Body of pancreas (tissue), 4 donors: ENCODE measurements at regions not wholly inside any gene's neighbourhood (a gene's known extent, or its start where the extent isn't known, plus 50 kb on each side); places are given as distances from the start of the nearest gene placed in this dataset.

Experiments used
- ATAC-seq: fragments of 150-250 bp; one replicate; pipeline ENCODE4 v1.9.1; 2016
- DNase-seq, 4 donors: peaks; one replicate each; pipeline ENCODE4 v3.0.0-alpha.2; 2019
- H3K27ac ChIP-seq, 4 donors: fragments of 200-600 bp; sonication (generic); 1 replicate in 3 of 4; 2 replicates in 1 of 4; pipeline versions ENCODE4 v1.5.1 to v1.6.1; 2016 to 2019; ENCODE audit warnings: mild to moderate bottlenecking in 1 of 4, mixed read lengths in 1 of 4, moderate library complexity in 1 of 4
- H3K27me3 ChIP-seq, 2 donors: fragments of 200-600 bp; sonication (generic); one replicate each; pipeline ENCODE4 v1.6.0; 2016; ENCODE audit warnings: mild to moderate bottlenecking in 1 of 2
- H3K36me3 ChIP-seq, 2 donors: fragments of 200-600 bp; sonication (generic); replicated peaks in 1 of 2; 2 replicates each; pipeline ENCODE4 v1.5.1; 2016; ENCODE audit warnings: low read depth in 2 of 2; ENCODE audit not compliant: insufficient read depth in 1 of 2
- H3K4me1 ChIP-seq: fragments of 200-600 bp; sonication (generic); one replicate; pipeline ENCODE4 v1.6.0; 2016
- H3K4me3 ChIP-seq, 2 donors: fragments of 200-600 bp; sonication (generic); 1 replicate in 1 of 2; 2 replicates in 1 of 2; pipeline ENCODE4 v1.5.1; 2016 to 2019
- H3K9me3 ChIP-seq, 3 donors: fragments of 200-600 bp; sonication (generic); 1 replicate in 2 of 3; 2 replicates in 1 of 3; pipeline ENCODE4 v1.5.1; 2016
- CTCF ChIP-seq, 7 experiments: fragments of 450-650 bp in 4 of 7; fragments of 200-600 bp in 3 of 7; sonication (generic) in 3 of 7; IDR thresholded peaks; one replicate each; pipeline ENCODE4 v1.5.1; 2016 to 2019; ENCODE audit warnings: antibody characterized with exemption in 7 of 7
- POLR2A ChIP-seq, 3 donors: fragments of 450-650 bp; IDR thresholded peaks; one replicate each; pipeline ENCODE4 v1.6.1; 2016; ENCODE audit warnings: antibody characterized with exemption in 3 of 3, mild to moderate bottlenecking in 2 of 3
- WGBS, 2 donors: methylation state at CpG; one replicate each; pipeline ENCODE4 v1.1.5; 2017; 5-methylcytosine and 5-hydroxymethylcytosine counted together
- intact Hi-C: fragments of 100-400 bp; cut with DNase I; formaldehyde crosslinking; loops from one replicate; pipeline ENCODE4 v1.15.1; 2023

- TF ChIP-seq POLR2A (IDR thresholded peaks at IDR 0.05) = no peak
- no peak for TF ChIP-seq CTCF (IDR thresholded peaks at IDR 0.05)
- no peaks in the 10 kb centered on the region for H3K36me3 ChIP-seq
- intact Hi-C loops = no loop called here
- H3K4me3 ChIP-seq = no peak overlapping the region
- no peak for ATAC-seq
- H3K4me1 ChIP-seq = no peaks in the 10 kb centered on the region
- no peak for DNase-seq
- H3K27me3 ChIP-seq = no peaks in the 10 kb centered on the region
- H3K27ac ChIP-seq = no peak overlapping the region
- no peaks in the 10 kb centered on the region for H3K9me3 ChIP-seq
- whole genome bisulfite sequencing, 2 donors = 70 to 86% methylated on average over 1 of the region's 1 CpG
Measured at GRCh38 chr6:140276719-140277118, 902.3 kb upstream of the CITED2 start.

- no peaks in the 10 kb centered on the region for H3K9me3 ChIP-seq
- H3K27me3 ChIP-seq = no peaks in the 10 kb centered on the region
- no peaks in the 10 kb centered on the region for H3K4me1 ChIP-seq
- no peak overlapping the region for H3K4me3 ChIP-seq
- no peak overlapping the region for H3K27ac ChIP-seq
- intact Hi-C loops = no loop called here
- WGBS, 2 donors = 90 to 100% methylated on average over 1 of the region's 1 CpG
- DNase-seq (no peak), ATAC-seq (no peak)
- no peaks in the 10 kb centered on the region for H3K36me3 ChIP-seq
- no peak for TF ChIP-seq CTCF (IDR thresholded peaks at IDR 0.05)
- TF ChIP-seq POLR2A (IDR thresholded peaks at IDR 0.05) = no peak
Measured at GRCh38 chr6:140276133-140276532, 901.7 kb upstream of the CITED2 start.

GRCh38 chr6:140275725-140276124 lies 901.3 kb upstream of the CITED2 start:
- no peak for DNase-seq
- intact Hi-C loops = no loop called here
- no peaks in the 10 kb centered on the region for H3K4me1 ChIP-seq
- H3K27me3 ChIP-seq = no peaks in the 10 kb centered on the region
- H3K9me3 ChIP-seq = no peaks in the 10 kb centered on the region
- no peak overlapping the region for H3K27ac ChIP-seq
- H3K4me3 ChIP-seq = no peak overlapping the region
- ATAC-seq = no peak
- no peaks in the 10 kb centered on the region for H3K36me3 ChIP-seq
- TF ChIP-seq POLR2A (IDR thresholded peaks at IDR 0.05) = no peak

- intact Hi-C loops = no loop called here
- H3K4me3 ChIP-seq = no peak overlapping the region
- ATAC-seq (no peak), DNase-seq (no peak)
- H3K4me1 ChIP-seq = no peaks in the 10 kb centered on the region
- H3K27ac ChIP-seq = no peak overlapping the region
- WGBS, 2 donors = 65 to 75% methylated on average over 2 of the region's 2 CpGs
- no peak for TF ChIP-seq POLR2A (IDR thresholded peaks at IDR 0.05)
- no peak for TF ChIP-seq CTCF (IDR thresholded peaks at IDR 0.05)
- H3K27me3 ChIP-seq = no peaks in the 10 kb centered on the region
- no peaks in the 10 kb centered on the region for H3K36me3 ChIP-seq
- no peaks in the 10 kb centered on the region for H3K9me3 ChIP-seq
Measured at GRCh38 chr6:140274548-140274947, 900.1 kb upstream of the CITED2 start.

GRCh38 chr6:140271759-140272377 lies 897.4 kb upstream of the CITED2 start:
- no peak for ATAC-seq
- no peaks in the 10 kb centered on the region for H3K4me1 ChIP-seq
- WGBS, 2 donors = 90 to 92% methylated on average over 2 of the region's 2 CpGs
- H3K4me3 ChIP-seq = no peak overlapping the region
- no peaks in the 10 kb centered on the region for H3K9me3 ChIP-seq
- TF ChIP-seq CTCF (IDR thresholded peaks at IDR 0.05) (no peak), POLR2A (IDR thresholded peaks at IDR 0.05) (no peak)
- intact Hi-C loops = no loop called here
- no peaks in the 10 kb centered on the region for H3K36me3 ChIP-seq
- DNase-seq = no peak
- H3K27me3 ChIP-seq = no peaks in the 10 kb centered on the region
- no peak overlapping the region for H3K27ac ChIP-seq
